Epithelial cell of esophagus (primary cell): ENCODE measurements at regions not wholly inside any gene's neighbourhood (a gene's known extent, or its start where the extent isn't known, plus 50 kb on each side); places are given as distances from the start of the nearest gene placed in this dataset.

Experiments
- DNase-seq: peaks from one replicate; pipeline ENCODE4 v3.0.0; 2010; ENCODE audit warnings: low read depth
- H3K4me3 ChIP-seq: 2 replicates; pipeline ENCODE4 v1.5.1; 2011; ENCODE audit warnings: mild to moderate bottlenecking, low read length, control low read depth
- CTCF ChIP-seq: IDR thresholded peaks from 2 replicates; pipeline ENCODE4 v1.5.1; 2011; ENCODE audit warnings: low read depth, mild to moderate bottlenecking, low read length, control low read depth, inconsistent platforms; ENCODE audit not compliant: insufficient read depth; ENCODE audit errors: missing control alignments

GRCh38 chr2:234403074-234403473, 93.8 kb downstream of the ARL4C start:
- no peak overlapping the region for H3K4me3 ChIP-seq
- no peak for TF ChIP-seq CTCF
- no peak for DNase-seq

- no peak for DNase-seq
Measured at GRCh38 chr2:234401426-234401825, 95.5 kb downstream of the ARL4C start.

GRCh38 chr2:234399451-234400246, 97.2 kb downstream of the ARL4C start:
- no peak for TF ChIP-seq CTCF
- DNase-seq, result no peak
- H3K4me3 ChIP-seq, result no peak overlapping the region

More at GRCh38 chr2:234401426-234401825, 95.5 kb downstream of the ARL4C start:
- H3K4me3 ChIP-seq, result no peak overlapping the region
- TF ChIP-seq CTCF, result no peak

- TF ChIP-seq CTCF, result no peak
- DNase-seq, result no peak
- H3K4me3 ChIP-seq, result no peak overlapping the region
Measured at GRCh38 chr2:234398531-234398930, 98.3 kb downstream of the ARL4C start.

GRCh38 chr2:234395891-234396420, 100.9 kb downstream of the ARL4C start:
- TF ChIP-seq CTCF, result no peak
- no peak overlapping the region for H3K4me3 ChIP-seq
- DNase-seq, result no peak

- no peak overlapping the region for H3K4me3 ChIP-seq
- no peak for DNase-seq
- TF ChIP-seq CTCF, result no peak
Measured at GRCh38 chr2:234394450-234394849, 102.4 kb downstream of the ARL4C start.

GRCh38 chr2:234393354-234393753, 103.5 kb downstream of the ARL4C start:
- no peak overlapping the region for H3K4me3 ChIP-seq
- no peak for TF ChIP-seq CTCF
- no peak for DNase-seq
